ENCODE measurements at regions not wholly inside any gene's neighbourhood (a gene's known extent, or its start where the extent isn't known, plus 50 kb on each side); places are given as distances from the start of the nearest gene placed in this dataset.
A peak's percentile ranks its signal among the peaks of the same experiment; 100 is the strongest.

DNA sequence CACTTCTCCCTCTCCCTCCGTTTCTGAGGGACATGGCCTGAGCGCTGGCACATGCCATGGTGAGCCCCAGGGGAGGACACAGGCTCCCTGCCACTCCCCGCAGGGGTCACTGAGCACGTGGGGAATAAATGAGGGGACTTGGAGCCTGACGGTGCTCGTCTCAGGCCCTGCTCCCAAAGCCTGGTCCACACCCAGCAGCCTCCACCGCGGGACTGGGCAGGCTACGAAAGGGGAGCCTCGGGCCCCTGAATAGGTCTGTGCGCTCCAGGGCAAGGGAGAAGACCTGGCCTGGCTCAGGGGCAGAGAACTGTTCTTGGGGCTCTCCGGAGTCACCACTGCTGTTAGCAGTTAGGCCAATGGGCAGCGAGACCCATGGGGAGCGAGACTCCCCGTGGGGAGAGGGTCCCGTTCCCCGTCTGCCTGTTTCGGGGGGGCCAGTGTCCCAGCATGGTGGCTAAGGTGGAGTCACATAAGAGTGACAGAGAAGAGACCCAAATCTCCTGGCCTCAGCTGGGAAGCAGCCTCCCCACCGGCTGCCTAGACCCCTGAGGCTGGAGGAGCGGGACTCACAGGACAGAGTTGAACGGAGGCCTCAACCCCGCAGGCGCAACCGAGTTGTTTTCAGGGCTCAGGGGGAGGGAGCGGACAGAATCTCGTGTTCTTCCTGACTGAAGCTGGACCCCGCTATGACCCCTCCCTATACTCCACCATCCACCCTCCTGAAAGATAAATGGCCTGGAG, 329.8 kb upstream of the SFSWAP start (continued):
- TF ChIP-seq, protein P1, sequence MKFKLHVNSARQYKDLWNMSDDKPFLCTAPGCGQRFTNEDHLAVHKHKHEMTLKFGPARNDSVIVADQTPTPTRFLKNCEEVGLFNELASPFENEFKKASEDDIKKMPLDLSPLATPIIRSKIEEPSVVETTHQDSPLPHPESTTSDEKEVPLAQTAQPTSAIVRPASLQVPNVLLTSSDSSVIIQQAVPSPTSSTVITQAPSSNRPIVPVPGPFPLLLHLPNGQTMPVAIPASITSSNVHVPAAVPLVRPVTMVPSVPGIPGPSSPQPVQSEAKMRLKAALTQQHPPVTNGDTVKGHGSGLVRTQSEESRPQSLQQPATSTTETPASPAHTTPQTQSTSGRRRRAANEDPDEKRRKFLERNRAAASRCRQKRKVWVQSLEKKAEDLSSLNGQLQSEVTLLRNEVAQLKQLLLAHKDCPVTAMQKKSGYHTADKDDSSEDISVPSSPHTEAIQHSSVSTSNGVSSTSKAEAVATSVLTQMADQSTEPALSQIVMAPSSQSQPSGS (IDR thresholded peaks at IDR 0.05; ENCODE audit: low read length), result no peak
- TF ChIP-seq SP1 (IDR thresholded peaks at IDR 0.05; ENCODE audit: low read depth, low read length), result peak; percentile 48; the same call in 1 of the 2 replicates

Measured in H1 (cell line).